NCI-H510A treated with DMSO at 0.1 percent for 48 hours (cell line): ENCODE measurements at regions not wholly inside any gene's neighbourhood (a gene's known extent, or its start where the extent isn't known, plus 50 kb on each side); places are given as distances from the start of the nearest gene placed in this dataset.

Source experiments
- DNase-seq: peaks from one replicate; lab custom pipeline; 2025; lab: John Stamatoyannopoulos, UW

DNA sequence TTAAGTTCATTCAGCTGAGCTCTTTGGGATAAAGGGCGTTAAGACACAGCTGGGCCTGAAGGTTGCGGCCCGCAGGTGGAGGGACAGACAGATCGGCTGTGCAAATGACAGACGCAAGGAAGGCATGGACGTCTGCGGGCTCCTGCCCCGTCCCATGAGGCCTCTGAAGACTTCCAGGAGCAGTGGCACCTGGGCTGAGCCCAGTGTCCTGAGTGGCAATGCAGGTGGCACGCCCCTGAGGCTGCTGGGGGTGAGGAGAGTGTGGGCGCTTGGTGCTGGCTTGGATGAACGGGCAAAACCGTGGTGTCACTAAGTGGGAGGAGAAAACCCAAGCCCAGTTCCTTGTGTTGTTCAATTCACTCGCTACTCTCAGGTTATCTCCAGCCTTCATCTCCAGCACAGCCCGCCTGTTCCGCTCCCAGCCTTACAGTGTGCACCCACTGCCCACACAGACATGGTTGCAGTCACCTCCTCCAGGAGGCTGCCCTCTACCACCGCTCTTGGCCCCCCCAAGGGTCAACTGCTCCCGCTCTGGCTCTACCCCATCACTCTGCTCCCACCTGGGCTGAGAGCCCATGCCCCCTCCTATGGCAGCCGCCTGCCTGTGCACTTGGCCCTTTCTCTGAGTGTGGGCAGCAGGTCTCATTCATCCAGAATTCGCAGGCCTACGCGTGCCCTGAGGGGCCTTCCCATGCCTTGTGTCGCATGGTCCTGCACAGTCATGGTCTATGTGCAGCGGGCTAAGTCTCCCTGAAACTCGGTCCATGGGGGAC, 50.3 kb downstream of the PTGR3 start:
- DNase-seq: no peak

DNA sequence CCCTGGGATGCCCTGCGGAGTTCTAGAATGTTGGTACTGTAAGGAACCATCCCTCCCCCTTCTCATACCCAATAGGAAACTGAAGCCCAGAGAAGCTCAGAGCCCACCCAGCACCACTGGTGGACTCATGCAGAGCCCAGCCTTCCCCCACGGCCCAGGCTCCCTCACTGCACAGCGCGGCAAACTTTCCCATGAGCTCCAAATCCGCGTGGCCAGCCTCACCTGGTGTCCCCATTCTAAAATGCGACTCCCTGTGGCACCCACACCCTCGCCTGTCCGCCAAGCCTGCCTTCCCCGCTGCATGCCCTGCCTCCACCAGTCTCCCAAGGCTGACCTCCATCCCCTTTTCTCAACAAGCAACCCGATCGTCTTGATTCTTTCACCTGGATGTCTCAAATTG, 51.1 kb downstream of the PTGR3 start:
- DNase-seq: no peak

DNA sequence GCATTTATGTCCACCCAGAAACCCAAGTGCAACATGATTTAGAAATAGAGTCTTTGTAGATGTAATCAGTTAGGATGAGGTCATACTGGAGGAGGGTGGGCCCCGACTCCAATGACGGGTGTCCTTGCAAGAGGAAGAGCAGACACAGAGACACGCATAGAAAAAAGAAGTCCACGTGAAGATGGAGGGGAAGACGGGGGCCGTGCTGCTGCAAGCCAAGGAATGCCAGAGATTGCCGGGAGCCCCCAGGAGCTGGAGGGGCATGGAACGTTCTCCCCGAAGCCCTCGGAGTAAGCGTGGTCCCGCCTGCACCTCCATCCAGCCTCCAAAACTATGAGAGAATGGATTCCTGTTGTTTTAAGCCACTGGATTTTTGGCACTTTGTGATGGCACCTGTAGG, 51.6 kb downstream of the PTGR3 start:
- DNase-seq: no peak

DNA sequence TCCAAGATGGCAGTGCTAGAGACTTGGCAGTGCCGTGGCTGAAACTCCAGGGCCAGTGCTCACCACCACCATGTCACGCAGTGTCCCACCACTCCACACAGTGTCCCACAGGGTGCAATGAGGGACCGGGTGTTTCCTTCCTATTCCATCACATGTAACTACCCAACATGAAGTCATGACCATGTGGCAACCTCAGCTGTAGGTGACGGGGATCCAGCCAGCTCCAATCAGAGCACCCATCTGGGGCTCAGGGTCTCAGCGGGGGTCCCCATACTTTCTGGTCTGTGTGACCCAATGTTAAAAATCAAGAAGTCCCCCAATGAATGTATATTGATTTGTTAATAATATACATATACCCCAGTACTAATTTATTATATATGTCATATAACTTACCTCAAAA, 52.1 kb downstream of the PTGR3 start:
- DNase-seq: no peak

DNA sequence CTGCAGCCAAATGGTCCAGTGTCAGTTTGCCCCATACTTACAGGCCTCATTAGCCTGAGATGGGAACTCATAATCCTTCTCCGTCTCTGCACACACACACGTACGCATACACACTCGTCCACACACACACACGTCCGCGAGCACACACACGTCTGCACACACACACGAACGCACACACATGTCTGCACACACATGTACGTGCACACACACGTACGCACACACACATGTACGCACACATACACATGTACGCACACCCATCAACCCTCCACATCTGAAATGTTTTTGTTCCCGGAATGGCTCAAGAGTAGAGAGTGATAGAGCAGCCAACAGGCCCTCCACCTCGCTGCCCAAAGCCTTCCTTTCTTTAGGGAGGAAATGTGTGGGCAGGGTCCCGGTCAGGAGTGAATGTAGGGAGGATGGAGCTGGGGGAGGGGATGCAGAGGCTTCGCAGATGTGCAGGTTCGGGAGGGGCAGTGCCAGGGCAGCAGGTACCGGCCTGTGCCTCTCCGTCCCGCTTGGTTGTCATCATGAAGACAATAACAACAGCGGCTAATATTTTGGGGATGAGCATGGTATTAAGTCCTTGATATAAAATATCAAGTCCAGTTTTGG, 52.7 kb downstream of the PTGR3 start:
- DNase-seq: no peak

DNA sequence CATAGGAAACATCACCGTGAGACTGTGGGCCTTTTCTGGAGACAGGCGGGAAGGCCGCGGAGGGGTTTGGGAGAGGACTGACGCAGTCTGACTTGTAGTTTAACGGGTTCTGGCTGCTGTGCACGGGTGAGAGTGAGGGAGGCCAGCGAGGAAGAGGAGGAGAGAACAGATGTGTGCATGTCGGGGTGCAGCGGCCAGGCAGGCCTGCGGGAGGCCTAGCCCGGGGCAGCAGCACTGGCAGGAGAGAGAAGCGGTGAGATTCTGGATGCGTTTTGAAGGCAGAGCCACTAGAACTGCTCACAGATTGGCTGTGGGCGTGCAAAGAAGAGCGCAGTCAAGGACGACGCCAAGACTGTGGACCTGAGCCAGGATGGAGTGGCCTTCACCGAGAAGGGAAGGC, 53.9 kb downstream of the PTGR3 start:
- no peak for DNase-seq

DNA sequence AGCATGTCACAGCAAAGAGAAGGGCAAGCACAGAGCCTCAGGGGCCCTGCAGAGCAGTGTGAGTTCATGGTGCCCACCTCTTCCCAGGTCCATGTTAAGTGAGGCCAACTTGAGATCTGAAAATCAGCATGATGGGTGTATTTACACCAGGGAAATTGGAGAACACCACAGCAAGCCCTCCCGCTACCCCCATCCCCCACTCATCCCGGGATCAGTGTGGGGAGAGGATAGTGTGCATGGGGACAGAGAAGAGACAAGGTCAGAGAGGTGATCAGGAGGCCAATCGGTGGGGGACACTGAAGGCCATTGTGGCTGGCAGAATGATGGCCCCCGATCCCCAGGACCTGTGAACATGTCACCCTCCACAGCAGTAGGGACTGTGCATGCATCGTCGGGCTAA, 54.7 kb downstream of the PTGR3 start:
- no peak for DNase-seq

DNA sequence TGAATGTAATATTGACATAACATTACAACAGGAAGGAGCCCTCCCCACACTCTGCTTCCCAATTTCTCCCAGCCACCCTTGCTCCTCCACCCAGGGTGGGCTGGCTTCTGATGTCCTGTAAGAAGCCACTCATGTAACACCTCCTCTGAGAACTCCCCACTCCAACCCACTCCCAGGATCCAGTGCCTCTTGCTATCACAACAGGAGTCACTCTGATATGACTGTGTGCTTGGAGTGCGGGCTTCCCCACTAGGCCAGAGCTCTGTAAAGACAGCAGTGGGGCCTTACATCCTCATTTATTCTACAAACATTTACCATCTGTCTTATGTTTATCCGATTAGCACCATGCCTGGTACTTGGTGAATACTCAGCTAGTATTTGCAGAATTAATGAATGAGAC, 65.1 kb downstream of the PTGR3 start:
- no peak for DNase-seq

DNA sequence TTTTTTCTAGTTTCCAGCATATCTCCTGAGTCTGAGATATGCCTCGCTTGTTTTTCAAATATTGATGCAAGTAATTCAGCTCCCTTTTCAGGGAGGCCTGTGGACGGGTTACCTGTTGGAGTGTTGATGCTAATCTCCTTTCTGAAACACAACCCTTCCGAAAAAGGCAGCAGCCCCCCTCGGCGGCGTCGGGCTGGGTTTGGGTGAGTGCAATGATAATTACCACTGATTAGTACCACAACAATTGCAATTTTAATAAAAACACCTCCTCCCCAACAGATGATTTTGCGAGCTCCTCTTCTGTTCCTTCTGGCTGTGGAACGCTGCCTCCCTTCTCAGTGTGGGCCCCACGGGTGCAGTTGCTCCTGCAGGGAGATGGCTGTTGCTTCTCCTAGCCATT, 66.3 kb downstream of the PTGR3 start:
- no peak for DNase-seq

DNA sequence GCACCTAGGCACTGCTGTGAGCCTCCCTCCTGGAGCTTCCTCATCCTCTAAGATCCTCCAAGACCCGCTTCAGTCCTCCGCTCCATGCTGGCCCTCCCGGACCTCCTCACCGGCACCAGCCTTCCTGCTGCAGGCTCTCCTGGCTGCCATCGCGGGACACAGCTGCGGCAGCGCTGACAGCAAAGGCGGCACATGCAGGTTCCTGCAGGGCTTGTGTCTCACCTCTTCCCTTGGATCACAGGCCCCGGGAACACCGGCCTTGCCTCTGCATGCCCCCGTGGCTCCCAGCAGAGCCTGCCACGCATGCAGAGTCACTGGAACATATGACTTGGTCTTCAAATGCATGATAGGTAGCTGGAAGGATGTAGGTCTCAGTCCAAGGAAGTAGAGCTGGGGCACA, 67.2 kb downstream of the PTGR3 start:
- no peak for DNase-seq

DNA sequence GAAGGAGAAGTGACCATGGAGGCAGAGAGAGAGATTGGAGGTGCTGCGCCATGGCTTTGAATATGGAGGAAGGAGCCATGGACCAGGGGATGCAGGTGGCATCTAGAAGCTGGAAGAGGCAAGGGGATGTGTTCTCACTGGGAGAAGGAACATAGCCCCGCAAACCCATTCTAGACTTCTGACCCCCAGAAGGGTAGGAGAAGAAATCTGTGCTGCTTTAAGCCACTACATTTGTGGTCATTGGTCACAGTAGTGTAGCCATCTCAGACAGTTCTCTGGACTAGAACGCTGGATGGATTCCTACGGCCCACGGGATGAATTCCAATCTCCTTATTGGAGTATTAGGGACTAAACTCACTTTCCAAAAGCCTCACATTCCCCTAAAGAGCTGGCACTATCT, 67.8 kb downstream of the PTGR3 start:
- DNase-seq: no peak

DNA sequence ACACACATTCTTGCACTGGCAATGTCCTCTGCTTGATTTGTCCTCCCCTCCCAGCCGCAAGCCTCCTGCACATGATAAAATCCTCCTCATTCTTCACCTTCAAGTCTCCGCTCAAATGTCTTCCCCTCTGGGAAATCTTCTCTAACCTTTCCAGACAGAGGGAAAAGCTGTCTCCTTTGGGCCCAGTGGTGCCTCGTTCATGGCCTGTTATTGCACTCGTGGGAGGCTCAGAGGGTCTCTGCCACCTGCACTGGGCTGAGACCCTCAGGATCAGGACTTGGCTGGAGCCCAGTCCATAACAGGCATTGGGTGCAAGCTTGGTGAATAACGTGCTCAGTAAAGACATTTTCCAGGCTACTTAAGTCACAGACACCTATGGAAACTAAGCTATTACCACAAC, 68.6 kb downstream of the PTGR3 start:
- no peak for DNase-seq

DNA sequence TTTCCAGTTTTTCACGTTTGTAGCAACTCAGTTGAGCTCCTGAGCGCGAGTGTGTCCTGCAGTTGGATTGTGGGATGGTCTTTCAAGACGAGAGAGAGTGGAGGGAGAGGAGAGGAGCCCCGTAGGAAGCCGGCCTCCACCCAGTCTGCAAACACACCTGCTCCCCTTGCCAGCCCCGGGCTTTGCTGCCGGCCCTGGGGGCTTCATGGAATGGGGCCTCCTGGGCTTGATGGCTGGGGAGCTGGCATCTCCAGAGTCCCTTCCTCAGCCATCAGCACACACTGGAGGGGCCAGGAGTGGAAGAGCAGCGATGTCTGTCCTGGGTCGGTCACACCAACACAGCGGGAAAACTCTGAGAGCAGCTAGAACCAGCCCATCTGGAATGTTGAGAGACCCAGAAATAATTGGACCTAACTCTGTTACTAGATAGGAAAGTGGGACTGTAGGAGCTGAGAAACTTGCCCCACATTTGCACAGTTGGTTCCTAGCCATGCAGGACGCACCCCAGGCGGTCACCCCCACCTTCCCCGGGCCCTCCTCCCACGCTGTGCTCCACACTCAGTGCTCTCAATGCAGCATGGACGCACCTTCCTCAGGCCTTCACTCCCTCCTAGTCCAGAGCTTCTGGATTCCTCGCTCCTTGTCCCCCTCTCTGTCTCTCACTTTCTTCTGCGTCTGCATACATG, 69.6 kb downstream of the PTGR3 start:
- DNase-seq: no peak

DNA sequence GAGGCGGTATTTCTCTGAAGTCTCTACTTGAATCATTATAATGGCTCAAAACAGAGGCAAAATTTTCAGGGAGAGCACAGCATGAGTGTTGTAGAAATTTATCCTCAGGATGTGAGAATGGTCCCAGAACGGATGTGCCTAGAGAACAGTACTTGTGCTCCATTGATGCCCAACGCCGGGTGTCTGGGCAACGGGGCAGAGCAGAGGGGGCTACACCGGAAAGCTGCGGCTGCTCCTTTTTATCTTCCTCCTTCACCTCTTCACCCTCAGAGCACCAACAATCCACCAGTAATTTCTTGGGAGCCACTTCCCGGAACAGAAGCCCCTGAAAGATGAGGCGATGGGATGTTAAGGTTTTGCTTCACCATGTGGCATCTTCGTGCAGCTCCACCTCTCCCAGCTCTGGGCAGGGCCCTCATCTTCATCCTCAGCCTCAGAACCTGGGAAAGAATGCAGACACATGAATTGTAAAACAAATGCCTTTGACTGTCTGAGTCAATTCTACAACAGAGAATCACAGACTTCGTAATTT, 71.5 kb downstream of the PTGR3 start:
- no peak for DNase-seq

DNA sequence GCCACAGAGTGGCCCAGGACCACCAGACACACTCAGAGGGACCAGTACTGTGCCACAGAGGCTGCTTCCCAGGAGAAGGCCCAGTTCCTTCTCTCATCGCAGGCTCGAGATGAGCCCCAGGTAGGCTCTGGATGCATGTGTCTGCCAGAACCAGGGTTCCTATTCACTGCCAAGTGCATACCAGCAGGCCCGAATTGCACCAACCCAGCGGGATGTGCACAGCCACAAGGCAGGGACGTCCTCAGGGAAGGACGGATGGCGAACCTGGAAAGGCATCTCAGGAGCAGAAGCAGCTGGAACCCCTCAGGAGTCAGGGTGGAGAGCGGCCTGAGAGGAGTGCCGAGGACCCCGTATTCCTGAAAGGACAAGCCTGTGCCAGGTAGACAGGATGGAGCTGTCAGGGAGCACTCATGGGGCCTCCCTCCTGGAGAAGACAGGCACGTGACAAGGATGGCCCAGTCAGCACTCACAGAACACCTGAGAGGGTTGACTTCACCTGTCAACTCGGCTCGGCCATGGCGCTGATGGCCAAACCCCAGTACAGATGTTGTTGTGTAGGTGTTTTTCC, 73.7 kb downstream of the PTGR3 start:
- DNase-seq: no peak

DNA sequence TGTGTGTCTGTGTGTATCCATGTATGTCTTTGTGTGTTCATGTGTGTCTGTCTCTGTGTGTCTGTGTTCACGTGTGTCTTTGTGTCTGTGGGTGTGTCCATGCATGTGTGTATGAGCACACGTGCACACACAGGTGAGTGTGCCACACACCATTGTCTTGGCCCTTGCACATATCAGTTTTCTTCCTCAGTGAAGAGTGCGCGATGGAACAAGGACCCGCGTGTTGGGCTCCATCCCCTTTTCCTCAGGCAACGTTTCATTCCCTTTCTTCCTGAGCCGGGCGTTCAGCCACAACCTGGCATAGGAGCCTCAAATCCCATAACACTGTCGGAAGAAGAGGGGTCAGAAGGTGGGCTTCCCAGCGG, 74.3 kb downstream of the PTGR3 start:
- DNase-seq: no peak

DNA sequence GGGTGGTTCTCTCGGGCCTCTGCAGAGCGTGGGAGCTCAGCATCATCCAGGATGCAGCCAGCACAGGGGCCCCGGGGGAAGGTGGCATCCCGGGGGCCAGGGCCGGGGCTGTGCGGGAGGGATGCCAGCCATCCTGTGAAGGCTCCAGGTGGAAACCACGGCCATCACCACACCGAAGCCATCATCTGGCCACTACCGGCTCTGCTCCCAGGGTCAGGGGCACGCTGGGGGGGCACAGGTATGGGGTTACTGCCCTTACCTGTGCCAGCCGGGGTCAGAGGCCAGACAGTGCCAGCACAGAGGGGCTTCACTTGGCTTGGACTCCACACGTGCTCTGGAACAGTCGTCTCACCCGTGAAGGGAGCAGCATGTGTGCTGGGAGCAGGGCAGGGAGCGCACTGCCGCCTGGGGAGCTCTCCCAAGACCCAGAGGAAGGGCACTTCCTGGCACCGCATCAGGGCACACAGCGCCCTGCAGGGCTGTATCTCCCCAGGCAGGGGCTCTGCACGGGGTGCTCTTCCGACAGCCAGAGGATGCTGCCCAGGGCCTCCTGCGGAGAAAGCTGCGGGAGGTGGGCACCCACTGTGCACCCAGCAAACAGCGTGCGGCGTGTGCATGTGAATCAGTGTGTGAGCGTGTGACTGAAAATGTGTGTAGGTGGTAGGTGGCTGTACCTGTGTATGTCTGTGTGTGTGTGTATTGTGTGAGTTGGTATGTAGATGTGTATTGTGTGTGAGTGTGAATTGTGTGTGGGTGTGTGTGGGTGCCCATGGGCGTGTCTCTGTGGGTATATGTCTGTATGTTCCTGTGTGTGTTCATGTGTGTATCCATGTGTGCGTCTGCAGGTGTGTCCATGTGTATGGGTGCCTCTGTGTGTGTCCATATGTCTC, 75.0 kb downstream of the PTGR3 start:
- no peak for DNase-seq

DNA sequence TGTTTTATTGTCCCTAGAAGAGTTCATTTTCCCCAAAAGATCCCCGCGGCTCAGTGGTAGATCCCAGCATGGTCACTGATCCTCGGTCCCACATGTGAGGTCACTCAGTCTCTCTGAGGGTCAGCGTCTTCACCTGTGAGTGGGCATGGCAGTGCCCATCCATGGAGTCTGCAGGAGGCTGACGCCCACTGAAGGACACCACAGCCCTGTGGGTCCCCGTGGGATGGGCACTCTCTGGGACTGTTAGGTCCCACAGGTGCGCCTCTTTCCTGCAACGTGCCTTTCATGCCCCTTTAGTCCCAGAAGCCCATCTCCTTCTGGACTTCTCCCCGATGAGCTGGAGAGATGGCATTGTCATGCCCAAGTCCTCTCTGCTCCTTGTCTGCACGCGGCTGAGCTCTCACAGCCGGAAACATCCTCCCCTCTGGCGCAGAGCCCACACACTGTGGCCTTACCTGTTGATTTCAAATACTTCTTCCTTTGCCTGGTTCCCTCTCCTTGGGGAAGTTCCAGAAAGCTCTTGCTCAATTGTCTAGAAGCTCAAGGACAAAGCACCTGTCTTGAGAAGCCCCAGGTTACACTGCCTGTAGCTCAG, 75.9 kb downstream of the PTGR3 start:
- no peak for DNase-seq

DNA sequence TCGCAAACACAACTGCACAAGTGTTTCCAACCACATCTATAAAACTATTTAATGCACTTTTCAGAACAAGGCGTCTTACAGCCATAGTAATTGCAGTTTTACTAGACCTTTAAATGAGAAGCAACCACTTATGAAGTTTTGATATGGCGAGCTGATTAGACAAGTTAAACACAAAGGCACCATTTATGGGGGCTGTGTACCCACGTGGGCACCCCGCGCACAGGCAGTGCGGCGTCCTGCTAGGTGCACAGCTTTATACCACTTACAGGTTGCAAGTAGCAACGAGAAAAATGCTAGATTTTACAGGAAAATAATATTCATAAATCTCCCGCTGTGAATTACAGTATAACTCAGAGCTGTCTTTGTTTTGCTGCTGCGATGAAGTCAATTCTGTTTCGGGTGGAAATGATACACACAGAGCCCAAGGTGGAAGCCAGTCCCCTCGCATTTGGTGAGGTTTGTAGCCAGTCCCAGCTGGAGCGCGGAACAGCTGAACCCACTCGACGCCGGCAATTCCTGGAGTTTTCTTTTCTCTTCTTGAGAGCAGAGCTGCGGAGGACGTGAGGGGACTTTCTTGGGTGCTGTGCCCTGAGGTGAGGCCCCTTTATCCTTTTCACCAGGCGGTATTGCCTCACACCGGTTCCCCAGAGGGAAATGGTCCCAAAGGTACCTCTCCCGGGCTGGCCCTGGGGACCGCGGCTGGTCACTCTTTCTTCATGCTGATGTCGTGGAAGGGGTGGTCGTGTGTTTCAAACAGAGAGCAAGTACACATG, 76.7 kb downstream of the PTGR3 start:
- DNase-seq: no peak

DNA sequence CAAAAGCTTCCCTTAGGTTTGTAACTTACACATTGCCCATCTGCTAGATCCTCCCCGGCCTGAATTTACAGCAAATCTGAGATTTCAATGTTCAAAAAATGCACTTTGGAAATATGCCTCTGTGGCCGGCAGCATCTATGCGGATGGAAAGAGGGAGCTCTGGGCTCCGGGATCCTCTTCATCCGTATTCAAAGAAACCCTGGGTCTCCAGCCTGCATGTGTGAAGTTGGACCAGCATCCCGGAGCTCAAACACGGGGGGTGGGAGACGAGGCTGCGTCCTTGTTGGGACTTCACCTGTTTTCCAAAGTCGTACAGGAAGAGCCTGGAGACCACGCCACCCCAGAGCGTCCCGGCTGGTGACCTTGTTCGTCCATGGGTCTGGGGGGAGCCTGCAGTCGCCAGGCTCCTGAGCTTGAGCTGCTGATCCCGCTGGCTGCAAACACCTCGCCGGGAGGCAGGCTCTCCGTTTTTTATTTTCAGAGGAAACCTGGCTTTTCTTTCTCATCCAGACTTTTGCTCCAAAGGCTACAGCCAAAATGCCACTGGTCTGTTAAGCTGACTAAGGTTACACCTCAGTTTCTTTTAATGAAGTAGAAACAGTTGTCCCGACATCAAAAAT, 77.4 kb downstream of the PTGR3 start:
- no peak for DNase-seq
